Heart left ventricle (tissue), 16 donors: ENCODE measurements at regions not wholly inside any gene's neighbourhood (a gene's known extent, or its start where the extent isn't known, plus 50 kb on each side); places are given as distances from the start of the nearest gene placed in this dataset.

Source experiments
- ATAC-seq, 4 donors: fragments of 200-7000 bp; cut with Tn5 transposase; one replicate each; pipeline ENCODE4 v1.9.1; 2020 to 2022; ENCODE audit warnings: moderate library complexity in 4 of 4, mild to moderate bottlenecking in 3 of 4, moderate number of reproducible peaks in 1 of 4
- DNase-seq, 5 donors: peaks; one replicate each; pipeline ENCODE4 v3.0.0-alpha.2; 2020
- H3K27ac ChIP-seq, 12 donors: fragments of 200-600 bp; sonication (generic) in 4 of 12; one replicate each; pipeline versions ENCODE4 v1.5.0 to v1.8.0; 2016 to 2022; ENCODE audit warnings: mild to moderate bottlenecking in 2 of 12
- H3K27me3 ChIP-seq, 9 donors: fragments of 200-600 bp; sonication (generic) in 2 of 9; one replicate each; pipeline versions ENCODE4 v1.5.1 to v1.8.0; 2016 to 2022; ENCODE audit warnings: mild to moderate bottlenecking in 3 of 9
- H3K36me3 ChIP-seq, 9 donors: fragments of 200-600 bp; sonication (generic) in 2 of 9; one replicate each; pipeline versions ENCODE4 v1.5.0 to v1.8.0; 2018 to 2022; ENCODE audit warnings: mild to moderate bottlenecking in 2 of 9
- H3K4me1 ChIP-seq, 12 donors: fragments of 200-600 bp; sonication (generic) in 4 of 12; one replicate each; pipeline versions ENCODE4 v1.5.0 to v1.8.0; 2016 to 2022; ENCODE audit warnings: mild to moderate bottlenecking in 3 of 12
- H3K4me3 ChIP-seq, 12 donors: fragments of 200-600 bp; sonication (generic) in 4 of 12; one replicate each; pipeline versions ENCODE4 v1.5.0 to v1.8.0; 2017 to 2022; ENCODE audit warnings: mild to moderate bottlenecking in 9 of 12, moderate library complexity in 4 of 12
- H3K9me3 ChIP-seq, 12 donors: fragments of 200-600 bp; sonication (generic) in 4 of 12; one replicate each; pipeline versions ENCODE4 v1.5.0 to v1.8.0; 2016 to 2022; ENCODE audit warnings: mild to moderate bottlenecking in 1 of 12
- CTCF ChIP-seq, 12 donors: fragments of 200-600 bp; sonication (generic) in 4 of 12; IDR thresholded peaks; one replicate each; pipeline versions ENCODE4 v1.5.0 to v1.8.0; 2018 to 2022; ENCODE audit warnings: antibody characterized with exemption in 12 of 12, mild to moderate bottlenecking in 5 of 12
- POLR2A ChIP-seq, 2 donors: fragments of 450-650 bp; IDR thresholded peaks; one replicate each; pipeline ENCODE4 v1.6.1; 2017; ENCODE audit warnings: antibody characterized with exemption in 2 of 2, mild to moderate bottlenecking in 2 of 2, moderate library complexity in 2 of 2
- WGBS, 4 donors: extraction: QIAGEN DNeasy Blood & Tissue Kit in 2 of 4; methylation state at CpG; one replicate each; pipeline versions ENCODE4 v1.1.5 to v1.1.7; 2013 to 2018; 5-methylcytosine and 5-hydroxymethylcytosine counted together
- intact Hi-C, 10 donors: fragments of 100-400 bp; cut with DNase I; formaldehyde crosslinking; loops; one replicate each; pipeline versions ENCODE4 v1.11.1 to v1.14.2; 2022
- donor health status: ischemic (EF 13 %, LVEDD 7.1; RV severe dilation, severe dysfunction).
- donor health status: healthy with polysubstance abuse.
- donor health status: DM: no; HTN: yes; CAD: no.
- donor health status: DM: no; HTN: no; CAD: no.
- donor health status: ischemic (EF 25% LVEDD 6.9; RV normal size, moderate dysfunction).
- donor health status: ischemic (EF 25% LVEDD 5.7; RV mildly dilated, moderate dysfunction).
- donor health status: healthy.
- donor health status: DM: yes; HTN: yes; CAD: no.
- donor health status: ischemic (EF 35%, LVEDD 5.7; RV mildly dilated, moderate dysfunction).
- donor health status: nonischemic (EF 11% LVEDD 7.7; RV severe dilation, severe dysfunction).
- donor health status: DM: yes; HTN: yes; CAD: no.
- donor health status: PGD.
- donor health status: ischemic (EF 29% LVEDD 5.4; RV normal size, mild dysfunction).
- donor health status: nonischemic (EF 23%, LVEDD 6.1; RV moderate dilation, normal function).

DNA sequence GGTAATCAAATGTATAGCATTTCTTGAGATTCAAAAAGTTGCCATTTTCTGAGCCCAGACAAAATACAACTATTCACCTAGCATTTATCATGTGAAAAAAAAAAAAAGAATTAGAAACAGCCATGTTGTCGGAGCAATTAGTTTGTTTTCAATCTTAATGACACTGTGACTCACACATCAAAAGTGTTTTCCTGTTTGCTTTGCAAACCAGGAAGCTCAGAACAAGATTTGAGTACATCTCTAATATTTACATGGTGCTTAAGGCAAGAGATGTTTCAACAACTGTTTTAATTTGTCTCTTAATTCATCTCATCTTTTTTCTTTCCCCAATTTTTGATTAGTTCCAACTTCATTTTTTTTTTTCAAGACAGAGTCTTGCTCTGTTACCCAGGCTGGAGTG is 62.5 kb upstream of the CAPZB start:
- H3K36me3 ChIP-seq = no peaks in the 10 kb centered on the region
- WGBS, 4 donors = 56 to 75% (median 70%) methylated on average over 1 of the region's 1 CpG

GRCh38 chr1:19536519-19536918 is 51.2 kb upstream of the CAPZB start:
- no peak overlapping the region for H3K27ac ChIP-seq
- intact Hi-C loops = no loop called here
- H3K9me3 ChIP-seq = peaks cover 0 to 17% (median 3%) of the 10 kb centered on the region in 12 donors
- 89 to 97% (median 95%) methylated on average over 6 of the region's 6 CpGs for WGBS, 4 donors
- DNase-seq (no peak), ATAC-seq (no peak)
- no peak overlapping the region for H3K4me3 ChIP-seq
- H3K36me3 ChIP-seq = no peaks in the 10 kb centered on the region
- TF ChIP-seq CTCF (IDR thresholded peaks at IDR 0.05) (no peak), POLR2A (IDR thresholded peaks at IDR 0.05) (no peak)
- no peaks in the 10 kb centered on the region for H3K27me3 ChIP-seq
- peaks cover 0 to 11% (median 0%) of the 10 kb centered on the region in 12 donors for H3K4me1 ChIP-seq

More for the DNA sequence above, 62.5 kb upstream of the CAPZB start:
- TF ChIP-seq POLR2A (IDR thresholded peaks at IDR 0.05) (no peak), CTCF (IDR thresholded peaks at IDR 0.05) (no peak)
- Histone ChIP-seq H3K27ac (no peak overlapping the region), H3K9me3 (peaks cover 0 to 14% (median 2%) of the 10 kb centered on the region in 12 donors), H3K27me3 (no peaks in the 10 kb centered on the region), H3K4me3 (no peak overlapping the region), H3K4me1 (peaks cover 0 to 4% (median 0%) of the 10 kb centered on the region in 12 donors)
- ATAC-seq (no peak), DNase-seq (no peak)
- intact Hi-C loops = no loop called here

GRCh38 chr1:19535214-19535613 is 49.9 kb upstream of the CAPZB start:
- Histone ChIP-seq H3K36me3 (no peaks in the 10 kb centered on the region), H3K4me1 (peaks cover 0 to 14% (median 4%) of the 10 kb centered on the region in 12 donors), H3K4me3 (no peak overlapping the region), H3K9me3 (peaks cover 0 to 21% (median 7%) of the 10 kb centered on the region in 12 donors), H3K27me3 (no peaks in the 10 kb centered on the region), H3K27ac (no peak overlapping the region)
- DNase-seq = no peak
- intact Hi-C loops = no loop called here
- no peak for ATAC-seq
- no peak for TF ChIP-seq POLR2A (IDR thresholded peaks at IDR 0.05)
- TF ChIP-seq CTCF (IDR thresholded peaks at IDR 0.05) = no peak
- 88 to 92% (median 91%) methylated on average over 3 of the region's 3 CpGs for WGBS, 4 donors
